ENCODE measurements at regions not wholly inside any gene's neighbourhood (a gene's known extent, or its start where the extent isn't known, plus 50 kb on each side); places are given as distances from the start of the nearest gene placed in this dataset.
"Not testable (repeated sequence)": the region's sequence is repeated elsewhere in the genome, so short reads cannot be mapped to it uniquely, and the experiment has no call there.

DNA sequence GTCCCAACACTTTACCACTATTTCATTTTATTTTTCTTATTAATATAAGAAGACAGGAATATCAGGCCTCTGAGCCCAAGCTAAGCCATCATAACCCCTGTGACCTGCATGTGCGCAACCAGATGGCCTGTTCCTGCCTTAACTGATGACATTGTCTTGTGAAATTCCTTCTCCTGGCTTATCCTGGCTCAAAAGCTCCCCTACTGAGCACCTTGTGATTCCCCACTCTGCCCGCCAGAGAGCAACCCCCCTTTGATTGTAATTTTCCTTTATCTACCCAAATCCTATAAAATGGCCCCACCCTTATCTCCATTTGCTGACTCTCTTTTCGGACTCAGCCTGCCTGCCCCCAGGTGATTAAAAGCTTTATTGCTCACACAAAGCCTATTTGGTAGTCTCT is 382.8 kb upstream of the HS3ST1 start:
- H2AFZ ChIP-seq (replicated peaks; ENCODE audit: low read length, poor library complexity); H3K56ac ChIP-seq (ENCODE audit: extremely low read depth, insufficient read depth, low read length); H3K4me3 ChIP-seq (ENCODE audit: insufficient read depth, low read depth, low read length); H3K9me1 ChIP-seq (ENCODE audit: insufficient read depth, low read length); H4K5ac ChIP-seq (ENCODE audit: low read depth, low read length); H2AK9ac ChIP-seq (replicated peaks; ENCODE audit: low read depth, low read length, poor library complexity); H4K8ac ChIP-seq (ENCODE audit: low read depth in 2 of 2, low read length in 2 of 2); H3K4ac ChIP-seq (ENCODE audit: low read depth, low read length); dilution Hi-C loops (cut with HindIII; ENCODE audit: low sequenced_read_pairs, unreplicated experiment); ATAC-seq (ENCODE audit: low read depth); H2AK5ac ChIP-seq (ENCODE audit: low read depth, low read length); H3K18ac ChIP-seq (ENCODE audit: low read depth, low read length); H2BK5ac ChIP-seq (ENCODE audit: low read depth, low read length, poor library complexity, severe bottlenecking); H3K27me3 ChIP-seq (ENCODE audit: control insufficient read depth, insufficient read depth, low read length); BruUV-seq (replicated peaks); H3K4me1 ChIP-seq (ENCODE audit: control insufficient read depth, insufficient read depth, low read length); H3K9ac ChIP-seq (ENCODE audit: low read depth, low read length); H3K36me3 ChIP-seq (ENCODE audit: control insufficient read depth, insufficient read depth, low read length); H2BK20ac ChIP-seq (ENCODE audit: low read depth, low read length); H4K91ac ChIP-seq (ENCODE audit: insufficient read depth, low read depth, low read length); CTCF ChIA-PET; H3K9me3 ChIP-seq (ENCODE audit: control insufficient read depth, insufficient read depth, low read length); H4K20me1 ChIP-seq (ENCODE audit: insufficient read depth, low read length); H2BK120ac ChIP-seq (ENCODE audit: low read depth, low read length); H3K27ac ChIP-seq (ENCODE audit: insufficient read depth, low read length); DNase-seq; H3K79me1 ChIP-seq (ENCODE audit: low read depth in 1 of 2, low read length in 2 of 2); H3K14ac ChIP-seq (replicated peaks; ENCODE audit: low read depth, low read length); intact Hi-C loops (cut with micrococcal nuclease); H2BK15ac ChIP-seq (ENCODE audit: low read depth, low read length); H3K4me2 ChIP-seq (ENCODE audit: low read depth, low read length); in situ Hi-C loops (cut with MboI; ENCODE audit: low sequenced_read_pairs); POLR2A ChIA-PET (ENCODE audit: unreplicated experiment); H3K23ac ChIP-seq (ENCODE audit: low read depth, low read length): not testable (repeated sequence)
- 76% methylated on average over 2 of the region's 3 CpGs; no CpG with 5 or more reads in 1 of the 2 experiments for WGBS, 2 experiments (ENCODE audit: extremely low coverage in 2 of 2, insufficient read length in 1 of 2)
